ENCODE measurements at regions not wholly inside any gene's neighbourhood (a gene's known extent, or its start where the extent isn't known, plus 50 kb on each side); places are given as distances from the start of the nearest gene placed in this dataset.
A peak's percentile ranks its signal among the peaks of the same experiment; 100 is the strongest.

- no peak for ATAC-seq
These were observed 598.2 kb upstream of the KLF4 start for GRCh38 chr9:108087781-108088180.

GRCh38 chr9:108086624-108087023 lies 597.1 kb upstream of the KLF4 start:
- ATAC-seq: no peak

GRCh38 chr9:108085294-108085693 lies 595.7 kb upstream of the KLF4 start:
- ATAC-seq: no peak

- ATAC-seq: no peak
These were observed 594.3 kb upstream of the KLF4 start for GRCh38 chr9:108083796-108084352.

GRCh38 chr9:108083160-108083750 lies 593.7 kb upstream of the KLF4 start:
- no peak for ATAC-seq

- no peak for ATAC-seq
These were observed 591.5 kb upstream of the KLF4 start for GRCh38 chr9:108081112-108081511.

- no peak for ATAC-seq
These were observed 590.7 kb upstream of the KLF4 start for GRCh38 chr9:108080285-108080684.

GRCh38 chr9:108078811-108079210 lies 589.2 kb upstream of the KLF4 start:
- ATAC-seq: no peak

- ATAC-seq: no peak
These were observed 588.8 kb upstream of the KLF4 start for GRCh38 chr9:108078375-108078774.

- peak; percentile 68 for ATAC-seq
These were observed 588.0 kb upstream of the KLF4 start for GRCh38 chr9:108077556-108077955.

- no peak for ATAC-seq
These were observed 585.3 kb upstream of the KLF4 start for GRCh38 chr9:108074900-108075299.

GRCh38 chr9:108073823-108074222 lies 584.3 kb upstream of the KLF4 start:
- ATAC-seq: no peak

GRCh38 chr9:108072740-108073139 lies 583.2 kb upstream of the KLF4 start:
- no peak for ATAC-seq

- no peak for ATAC-seq
These were observed 581.3 kb upstream of the KLF4 start for GRCh38 chr9:108070861-108071260.

GRCh38 chr9:108069991-108070390 lies 580.4 kb upstream of the KLF4 start:
- ATAC-seq: no peak

GRCh38 chr9:108062680-108063079 lies 573.1 kb upstream of the KLF4 start:
- no peak for ATAC-seq

GRCh38 chr9:108060175-108060574 lies 570.6 kb upstream of the KLF4 start:
- ATAC-seq: no peak

GRCh38 chr9:108058135-108058814 lies 568.7 kb upstream of the KLF4 start:
- no peak for ATAC-seq

GRCh38 chr9:108057421-108058134 lies 568.0 kb upstream of the KLF4 start:
- ATAC-seq: peak; percentile 92

- ATAC-seq: peak; percentile 76
These were observed 567.3 kb upstream of the KLF4 start for GRCh38 chr9:108056805-108057386.

- ATAC-seq: peak; percentile 75
These were observed 566.7 kb upstream of the KLF4 start for GRCh38 chr9:108056084-108056804.

GRCh38 chr9:108054131-108054630 lies 564.6 kb upstream of the KLF4 start:
- no peak for ATAC-seq
